ENCODE measurements at regions not wholly inside any gene's neighbourhood (a gene's known extent, or its start where the extent isn't known, plus 50 kb on each side); places are given as distances from the start of the nearest gene placed in this dataset.
"Not testable (repeated sequence)": the region's sequence is repeated elsewhere in the genome, so short reads cannot be mapped to it uniquely, and the experiment has no call there.

DNA sequence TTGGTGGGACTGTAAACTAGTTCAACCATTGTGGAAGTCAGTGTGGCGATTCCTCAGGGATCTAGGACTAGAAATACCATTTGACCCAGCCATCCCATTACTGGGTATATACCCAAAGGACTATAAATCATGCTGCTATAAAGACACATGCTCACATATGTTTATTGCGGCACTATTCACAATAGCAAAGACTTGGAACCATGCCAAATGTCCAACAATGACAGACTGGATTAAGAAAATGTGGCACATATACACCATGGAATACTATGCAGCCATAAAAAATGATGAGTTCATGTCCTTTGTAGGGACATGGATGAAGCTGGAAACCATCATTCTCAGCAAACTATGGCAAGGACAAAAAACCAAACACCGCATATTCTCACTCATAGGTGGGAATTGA, 370.4 kb downstream of the DLEU7 start:
- not testable (repeated sequence) for H3K27me3 ChIP-seq (replicated peaks; ENCODE audit: control insufficient read depth, insufficient read depth, low read length, poor library complexity, severe bottlenecking); H3K4me3 ChIP-seq (ENCODE audit: insufficient read depth, low read depth, low read length, poor library complexity, severe bottlenecking); H3K4me1 ChIP-seq (ENCODE audit: control insufficient read depth, insufficient read depth, low read length, poor library complexity, severe bottlenecking); DNase-seq; H3K27ac ChIP-seq (ENCODE audit: insufficient read depth, low read length, poor library complexity, severe bottlenecking); H3K36me3 ChIP-seq (ENCODE audit: control insufficient read depth, insufficient read depth, low read length); H3K9me3 ChIP-seq (ENCODE audit: control insufficient read depth, low read length)

DNA sequence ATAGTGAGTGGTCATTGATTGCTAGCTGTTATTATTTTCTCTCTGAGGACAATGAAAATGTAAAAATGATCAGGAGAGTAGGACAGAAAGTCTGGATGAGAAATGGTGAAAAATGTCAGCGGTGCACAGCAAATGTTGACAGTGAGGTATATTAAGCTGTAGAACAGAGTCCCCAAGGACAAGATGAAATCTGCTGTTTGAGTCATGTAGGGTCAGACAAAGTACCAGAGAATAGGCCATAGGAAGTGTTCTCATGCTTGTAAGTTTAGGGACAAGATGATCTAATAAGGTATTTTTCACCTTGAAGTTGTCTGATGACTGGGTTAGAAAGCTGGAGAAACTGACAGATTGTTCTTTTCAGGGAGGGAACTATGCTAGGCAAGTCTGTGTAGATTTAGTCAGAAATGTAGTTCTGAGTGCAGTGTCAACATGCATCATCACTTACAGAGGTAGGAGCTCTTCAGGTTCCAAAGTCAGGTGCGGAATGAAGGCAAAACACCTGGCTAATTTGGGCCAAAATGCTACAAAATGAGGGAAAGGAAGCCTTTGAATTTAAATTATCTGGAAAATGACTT, 369.3 kb downstream of the DLEU7 start:
- no peaks in the 10 kb centered on the region for H3K36me3 ChIP-seq (ENCODE audit: control insufficient read depth, insufficient read depth, low read length)
- no peaks in the 10 kb centered on the region for H3K27me3 ChIP-seq (replicated peaks; ENCODE audit: control insufficient read depth, insufficient read depth, low read length, poor library complexity, severe bottlenecking)
- H3K4me3 ChIP-seq (ENCODE audit: insufficient read depth, low read depth, low read length, poor library complexity, severe bottlenecking) = no peak overlapping the region
- no peak for DNase-seq
- no peak overlapping the region for H3K27ac ChIP-seq (ENCODE audit: insufficient read depth, low read length, poor library complexity, severe bottlenecking)
- no peaks in the 10 kb centered on the region for H3K4me1 ChIP-seq (ENCODE audit: control insufficient read depth, insufficient read depth, low read length, poor library complexity, severe bottlenecking)
- H3K9me3 ChIP-seq (ENCODE audit: control insufficient read depth, low read length) = no peaks in the 10 kb centered on the region

DNA sequence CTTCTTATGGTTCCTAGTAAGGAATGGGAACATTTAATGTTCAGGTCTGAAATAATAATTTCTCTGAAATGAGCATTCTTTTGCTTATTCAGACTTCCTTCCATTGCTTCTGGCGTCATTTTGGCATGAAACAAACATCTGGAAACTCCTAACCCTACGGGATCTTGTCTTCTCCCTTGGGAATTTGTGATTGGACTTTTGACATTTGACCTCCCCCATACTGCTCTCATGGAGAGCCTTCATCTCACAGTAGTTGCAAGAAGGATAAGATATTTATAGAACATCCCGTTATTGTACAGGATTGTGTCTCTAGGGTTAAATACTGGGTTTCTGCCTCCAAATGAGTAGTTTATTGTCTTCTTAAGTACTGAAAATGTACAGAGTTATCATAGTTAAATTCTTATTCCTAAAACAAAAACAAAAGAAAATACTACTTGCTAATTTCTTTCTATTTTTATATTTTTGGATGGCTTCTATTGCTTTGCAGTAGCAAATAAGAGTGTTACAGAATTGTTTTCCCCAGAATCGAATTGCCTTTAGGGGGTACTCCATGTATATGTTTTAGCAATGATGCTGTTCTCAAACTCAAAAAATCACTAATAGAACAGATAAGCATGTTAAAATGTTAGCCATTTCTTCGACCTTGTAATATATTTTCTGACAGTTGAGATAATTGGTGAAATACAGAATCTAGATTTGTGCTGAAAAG, 366.8 kb downstream of the DLEU7 start:
- no peak overlapping the region for H3K4me3 ChIP-seq (ENCODE audit: insufficient read depth, low read depth, low read length, poor library complexity, severe bottlenecking)
- H3K36me3 ChIP-seq (ENCODE audit: control insufficient read depth, insufficient read depth, low read length) = no peaks in the 10 kb centered on the region
- H3K4me1 ChIP-seq (ENCODE audit: control insufficient read depth, insufficient read depth, low read length, poor library complexity, severe bottlenecking) = no peaks in the 10 kb centered on the region
- H3K27me3 ChIP-seq (replicated peaks; ENCODE audit: control insufficient read depth, insufficient read depth, low read length, poor library complexity, severe bottlenecking) = no peaks in the 10 kb centered on the region
- no peak overlapping the region for H3K27ac ChIP-seq (ENCODE audit: insufficient read depth, low read length, poor library complexity, severe bottlenecking)
- H3K9me3 ChIP-seq (ENCODE audit: control insufficient read depth, low read length) = no peaks in the 10 kb centered on the region
- DNase-seq = no peak

DNA sequence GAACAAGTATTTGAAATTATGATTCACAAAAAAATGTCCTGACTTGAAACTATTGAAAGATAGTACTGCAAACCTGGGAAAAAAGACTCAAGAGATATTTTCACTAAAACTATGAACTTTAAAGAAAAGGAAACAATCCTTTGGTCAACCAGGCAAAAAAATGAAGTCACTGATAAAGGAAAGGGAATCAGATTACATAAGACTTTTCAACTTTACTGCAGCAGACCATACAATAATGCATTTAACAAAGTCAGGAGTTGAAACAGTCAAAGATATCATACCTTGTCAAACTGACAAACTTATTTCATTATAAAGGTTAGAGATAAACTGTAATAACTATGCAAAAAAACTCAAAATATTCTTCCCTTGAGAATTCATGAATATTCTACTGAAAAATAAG, 361.6 kb downstream of the DLEU7 start:
- Histone ChIP-seq H3K27ac (ENCODE audit: insufficient read depth, low read length, poor library complexity, severe bottlenecking) (no peak overlapping the region), H3K9me3 (ENCODE audit: control insufficient read depth, low read length) (no peaks in the 10 kb centered on the region), H3K36me3 (ENCODE audit: control insufficient read depth, insufficient read depth, low read length) (no peaks in the 10 kb centered on the region), H3K4me3 (ENCODE audit: insufficient read depth, low read depth, low read length, poor library complexity, severe bottlenecking) (no peak overlapping the region), H3K27me3 (replicated peaks; ENCODE audit: control insufficient read depth, insufficient read depth, low read length, poor library complexity, severe bottlenecking) (no peaks in the 10 kb centered on the region), H3K4me1 (ENCODE audit: control insufficient read depth, insufficient read depth, low read length, poor library complexity, severe bottlenecking) (no peaks in the 10 kb centered on the region)
- DNase-seq = no peak

DNA sequence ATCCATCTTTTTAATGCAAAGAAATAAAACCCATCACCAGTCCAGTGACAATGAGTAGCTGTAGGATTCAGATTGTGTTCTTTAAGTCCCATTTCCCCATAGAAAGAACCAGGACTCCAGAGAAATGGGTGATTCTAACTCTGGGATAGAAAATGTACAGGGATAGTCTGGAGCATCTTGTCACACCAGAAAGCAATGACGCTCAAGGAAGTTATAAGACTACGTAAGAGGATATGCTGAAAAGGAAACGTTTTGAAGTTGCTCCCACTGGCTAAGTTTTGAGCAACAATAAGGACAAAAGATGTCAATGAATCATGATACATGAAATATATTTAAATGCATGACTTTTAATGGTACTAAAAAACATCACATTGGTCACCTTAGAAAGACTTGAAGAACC, 360.1 kb downstream of the DLEU7 start:
- H3K4me3 ChIP-seq (ENCODE audit: insufficient read depth, low read depth, low read length, poor library complexity, severe bottlenecking) = no peak overlapping the region
- no peak for DNase-seq
- H3K4me1 ChIP-seq (ENCODE audit: control insufficient read depth, insufficient read depth, low read length, poor library complexity, severe bottlenecking) = no peaks in the 10 kb centered on the region
- no peaks in the 10 kb centered on the region for H3K9me3 ChIP-seq (ENCODE audit: control insufficient read depth, low read length)
- no peaks in the 10 kb centered on the region for H3K36me3 ChIP-seq (ENCODE audit: control insufficient read depth, insufficient read depth, low read length)
- H3K27me3 ChIP-seq (replicated peaks; ENCODE audit: control insufficient read depth, insufficient read depth, low read length, poor library complexity, severe bottlenecking) = no peaks in the 10 kb centered on the region
- no peak overlapping the region for H3K27ac ChIP-seq (ENCODE audit: insufficient read depth, low read length, poor library complexity, severe bottlenecking)

DNA sequence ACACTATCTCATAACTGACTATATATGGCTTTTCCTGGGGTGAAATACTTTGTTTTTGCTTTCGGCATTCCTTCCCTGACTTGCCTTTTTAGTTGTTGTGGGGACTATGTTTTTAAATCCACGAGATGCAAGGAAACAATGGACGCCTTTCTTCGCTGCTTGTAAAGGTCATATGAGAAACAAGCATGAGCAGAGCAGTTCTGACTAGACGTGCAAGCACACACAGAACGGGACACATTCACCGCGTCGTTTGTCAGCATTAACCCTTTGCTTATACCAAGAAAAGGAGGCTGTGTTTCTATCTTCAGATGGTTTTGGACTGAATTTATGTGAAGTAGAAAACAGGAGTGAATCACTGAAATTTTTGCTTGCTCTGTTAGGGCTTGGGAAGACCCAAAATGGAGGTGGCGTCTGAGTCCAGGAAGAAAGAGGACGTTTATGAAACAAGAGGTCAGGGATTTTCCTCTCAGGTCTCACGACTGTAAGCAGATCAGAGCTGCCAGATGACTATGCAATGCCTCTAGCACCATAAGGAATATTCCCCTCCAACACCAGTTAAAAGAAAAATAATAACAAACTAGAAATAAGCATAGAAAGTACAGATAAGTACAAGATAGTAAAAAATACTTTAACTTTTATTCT, 358.9 kb downstream of the DLEU7 start:
- Histone ChIP-seq H3K36me3 (ENCODE audit: control insufficient read depth, insufficient read depth, low read length) (no peaks in the 10 kb centered on the region), H3K9me3 (ENCODE audit: control insufficient read depth, low read length) (no peaks in the 10 kb centered on the region), H3K27ac (ENCODE audit: insufficient read depth, low read length, poor library complexity, severe bottlenecking) (no peak overlapping the region), H3K4me3 (ENCODE audit: insufficient read depth, low read depth, low read length, poor library complexity, severe bottlenecking) (no peak overlapping the region), H3K27me3 (replicated peaks; ENCODE audit: control insufficient read depth, insufficient read depth, low read length, poor library complexity, severe bottlenecking) (no peaks in the 10 kb centered on the region), H3K4me1 (ENCODE audit: control insufficient read depth, insufficient read depth, low read length, poor library complexity, severe bottlenecking) (no peaks in the 10 kb centered on the region)
- DNase-seq = no peak

DNA sequence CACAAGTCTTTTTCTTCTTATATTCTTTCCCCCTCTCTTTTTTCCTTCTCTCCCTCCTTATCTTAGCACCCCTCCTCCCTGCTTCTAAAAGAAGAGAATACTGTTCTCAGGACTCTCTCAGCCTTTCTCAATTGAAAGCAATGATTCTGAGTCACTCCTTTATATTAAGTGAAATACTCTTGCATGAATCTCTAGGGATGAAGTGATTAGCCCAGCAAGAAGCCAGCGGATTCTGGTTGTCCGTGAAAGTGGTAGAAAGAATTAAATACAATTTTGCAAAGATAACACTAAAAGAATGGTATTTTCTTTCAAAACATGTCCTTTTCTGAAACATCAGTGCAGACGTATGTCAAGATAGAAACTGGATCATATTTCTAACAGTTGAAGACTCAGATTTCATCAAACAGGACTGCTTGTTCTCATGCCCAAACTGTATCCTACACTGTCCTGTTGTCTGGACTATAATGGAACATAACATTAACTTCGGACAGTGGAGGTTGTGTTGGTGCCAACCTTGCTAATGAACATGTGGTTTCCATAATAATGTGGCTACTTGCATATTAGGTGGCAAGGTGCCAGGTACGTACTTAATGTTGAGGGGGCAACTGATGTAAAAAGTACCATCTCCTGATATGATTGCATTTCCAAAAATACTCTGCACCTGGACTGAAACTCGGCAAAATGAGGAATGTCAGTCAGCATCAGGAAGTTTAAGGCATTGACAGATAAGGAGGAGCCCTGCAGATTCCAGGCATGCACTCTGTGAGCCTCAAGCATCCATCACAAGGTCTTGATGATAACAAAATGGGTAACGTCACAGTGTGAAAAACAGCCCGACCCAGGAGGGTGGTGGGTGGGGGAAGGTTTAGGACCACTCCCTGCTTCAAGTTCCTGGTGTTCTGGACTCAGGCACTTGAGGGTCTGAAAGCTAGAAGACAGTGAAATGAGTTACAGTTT, 357.2 kb downstream of the DLEU7 start:
- H3K9me3 ChIP-seq (ENCODE audit: control insufficient read depth, low read length) = no peaks in the 10 kb centered on the region
- no peaks in the 10 kb centered on the region for H3K36me3 ChIP-seq (ENCODE audit: control insufficient read depth, insufficient read depth, low read length)
- no peak for DNase-seq
- no peaks in the 10 kb centered on the region for H3K27me3 ChIP-seq (replicated peaks; ENCODE audit: control insufficient read depth, insufficient read depth, low read length, poor library complexity, severe bottlenecking)
- H3K27ac ChIP-seq (ENCODE audit: insufficient read depth, low read length, poor library complexity, severe bottlenecking) = no peak overlapping the region
- H3K4me1 ChIP-seq (ENCODE audit: control insufficient read depth, insufficient read depth, low read length, poor library complexity, severe bottlenecking) = no peaks in the 10 kb centered on the region
- no peak overlapping the region for H3K4me3 ChIP-seq (ENCODE audit: insufficient read depth, low read depth, low read length, poor library complexity, severe bottlenecking)

DNA sequence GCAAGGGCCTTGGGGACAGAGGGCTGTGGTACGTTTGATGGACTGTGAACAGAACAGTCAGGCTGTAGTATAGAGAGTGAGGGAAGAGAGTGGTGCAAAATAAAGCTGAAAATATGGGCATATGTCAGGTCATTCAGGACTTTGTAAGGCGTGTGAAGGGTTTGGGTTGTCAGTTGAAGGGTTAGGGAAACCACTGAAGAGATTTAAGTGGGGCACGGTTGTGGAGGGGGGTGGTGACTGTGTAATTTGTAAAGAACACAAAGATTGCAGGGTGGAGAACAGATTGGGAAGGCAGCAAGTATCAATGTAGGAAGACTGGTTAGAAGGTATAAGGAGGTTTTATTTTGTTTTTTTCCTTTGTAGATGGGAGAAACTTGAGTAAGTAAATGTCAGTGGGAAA, 349.8 kb downstream of the DLEU7 start:
- no peaks in the 10 kb centered on the region for H3K36me3 ChIP-seq (ENCODE audit: control insufficient read depth, insufficient read depth, low read length)
- DNase-seq = no peak
- no peak overlapping the region for H3K4me3 ChIP-seq (ENCODE audit: insufficient read depth, low read depth, low read length, poor library complexity, severe bottlenecking)
- no peak overlapping the region for H3K27ac ChIP-seq (ENCODE audit: insufficient read depth, low read length, poor library complexity, severe bottlenecking)
- H3K9me3 ChIP-seq (ENCODE audit: control insufficient read depth, low read length) = no peaks in the 10 kb centered on the region
- H3K27me3 ChIP-seq (replicated peaks; ENCODE audit: control insufficient read depth, insufficient read depth, low read length, poor library complexity, severe bottlenecking) = no peaks in the 10 kb centered on the region
- no peaks in the 10 kb centered on the region for H3K4me1 ChIP-seq (ENCODE audit: control insufficient read depth, insufficient read depth, low read length, poor library complexity, severe bottlenecking)

DNA sequence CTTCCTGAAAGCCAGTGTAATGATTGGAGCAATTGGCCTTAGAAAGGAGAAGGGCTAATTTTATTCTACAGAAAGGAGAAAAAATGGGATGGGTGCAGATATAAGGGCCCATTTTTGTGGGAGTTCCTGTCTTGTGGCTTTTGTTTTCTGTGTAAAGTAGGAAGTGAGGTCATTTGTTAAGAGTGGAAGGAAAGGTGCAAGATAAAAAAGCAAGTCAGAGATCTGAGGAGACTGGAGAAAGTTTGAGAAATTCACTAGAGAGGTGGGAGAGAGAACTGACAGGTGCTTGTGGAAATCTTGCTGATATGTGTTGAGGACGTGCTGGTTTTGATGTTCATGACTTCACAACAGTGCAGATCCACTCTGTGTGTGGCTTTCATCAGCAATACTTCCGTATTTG, 349.4 kb downstream of the DLEU7 start:
- no peak overlapping the region for H3K4me3 ChIP-seq (ENCODE audit: insufficient read depth, low read depth, low read length, poor library complexity, severe bottlenecking)
- no peaks in the 10 kb centered on the region for H3K9me3 ChIP-seq (ENCODE audit: control insufficient read depth, low read length)
- no peaks in the 10 kb centered on the region for H3K36me3 ChIP-seq (ENCODE audit: control insufficient read depth, insufficient read depth, low read length)
- no peak overlapping the region for H3K27ac ChIP-seq (ENCODE audit: insufficient read depth, low read length, poor library complexity, severe bottlenecking)
- no peak for DNase-seq
- H3K4me1 ChIP-seq (ENCODE audit: control insufficient read depth, insufficient read depth, low read length, poor library complexity, severe bottlenecking) = no peaks in the 10 kb centered on the region
- H3K27me3 ChIP-seq (replicated peaks; ENCODE audit: control insufficient read depth, insufficient read depth, low read length, poor library complexity, severe bottlenecking) = no peaks in the 10 kb centered on the region

Data from effector memory CD4-positive, alpha-beta T cell (primary cell).